HG03097 (cell line): ENCODE measurements at regions not wholly inside any gene's neighbourhood (a gene's known extent, or its start where the extent isn't known, plus 50 kb on each side); places are given as distances from the start of the nearest gene placed in this dataset.
A peak's percentile ranks its signal among the peaks of the same experiment; 100 is the strongest.

Source experiments
- ATAC-seq: cut with Tn5 transposase; IDR thresholded peaks from one replicate; pipeline ENCODE4 v1.9.1; 2021; ENCODE audit not compliant: unreplicated experiment, low FRiP score

DNA sequence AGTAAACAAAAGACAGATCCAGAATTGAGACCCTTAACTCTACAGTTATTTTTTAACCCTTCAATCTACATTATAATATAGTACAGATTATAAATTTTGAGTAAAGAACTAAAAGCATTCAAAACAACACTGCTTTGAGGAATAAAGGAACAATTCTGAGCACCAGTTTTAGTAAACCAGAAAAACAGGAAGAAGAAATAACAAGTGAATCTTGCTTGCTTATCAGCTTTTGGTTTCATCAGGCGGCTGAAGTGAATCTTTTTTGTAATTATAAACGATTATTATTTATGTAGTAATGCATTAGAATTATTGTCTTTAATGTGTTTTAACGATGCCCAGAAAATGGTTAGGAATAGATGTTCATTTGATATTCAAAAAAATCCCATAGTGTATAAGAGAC, 305.4 kb downstream of the ARAP2 start:
- no peak for ATAC-seq

DNA sequence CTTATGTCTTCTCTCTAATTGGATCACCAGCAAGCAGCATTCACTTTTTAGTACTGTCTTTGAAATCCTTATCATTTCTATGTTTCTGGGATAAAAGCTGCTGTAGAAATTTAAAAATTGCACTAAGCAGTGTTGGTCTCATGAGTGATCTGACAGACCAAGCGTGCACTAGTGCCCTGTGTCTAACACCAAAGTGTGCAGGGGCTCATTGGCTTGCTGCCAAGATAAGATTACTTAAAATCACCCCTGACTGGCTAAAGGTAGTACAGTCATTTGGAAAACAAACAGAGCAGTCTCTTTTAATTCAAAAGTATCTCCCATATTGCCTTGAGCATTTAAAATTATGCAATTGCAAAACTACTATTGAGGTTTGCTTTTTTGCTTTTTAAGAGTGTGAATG, 304.6 kb downstream of the ARAP2 start:
- no peak for ATAC-seq

DNA sequence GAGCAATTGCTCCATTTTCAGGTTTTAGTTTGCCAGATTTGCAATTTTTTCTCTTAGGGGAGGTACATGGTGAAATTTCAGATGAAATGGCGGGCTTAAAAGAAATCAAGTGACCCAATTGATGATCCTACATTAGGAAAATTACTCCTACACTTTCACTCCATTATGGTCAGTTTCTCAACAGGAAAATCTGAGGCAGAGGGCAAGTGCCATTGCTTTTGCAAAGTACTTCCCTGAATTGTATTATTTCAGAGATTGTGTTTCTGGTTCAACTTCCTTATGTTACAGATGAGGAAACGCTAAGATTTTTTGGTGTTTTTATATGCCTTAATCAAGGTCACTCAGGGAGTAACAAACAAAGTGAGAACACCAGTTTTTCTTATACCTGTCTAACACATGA, 302.2 kb downstream of the ARAP2 start:
- no peak for ATAC-seq

DNA sequence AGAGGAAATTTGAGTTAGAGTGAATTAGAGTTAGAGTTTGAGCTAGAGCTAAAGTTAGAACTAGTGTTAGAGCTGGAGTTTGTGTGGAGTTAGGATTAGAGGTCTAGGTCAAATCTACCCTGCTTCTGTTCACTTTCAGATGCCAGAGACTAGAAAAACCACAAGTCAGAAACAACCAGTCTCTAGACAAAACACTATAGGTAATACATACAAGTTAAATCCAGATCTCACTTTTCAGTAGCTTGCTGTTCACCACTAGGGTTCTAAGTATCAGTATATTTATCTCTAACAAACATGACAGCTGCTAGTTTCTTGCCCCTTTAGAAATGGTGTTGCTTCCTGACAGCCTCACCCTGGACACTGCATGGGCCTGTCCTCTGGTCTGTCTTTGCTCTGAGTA, 300.7 kb downstream of the ARAP2 start:
- no peak for ATAC-seq

DNA sequence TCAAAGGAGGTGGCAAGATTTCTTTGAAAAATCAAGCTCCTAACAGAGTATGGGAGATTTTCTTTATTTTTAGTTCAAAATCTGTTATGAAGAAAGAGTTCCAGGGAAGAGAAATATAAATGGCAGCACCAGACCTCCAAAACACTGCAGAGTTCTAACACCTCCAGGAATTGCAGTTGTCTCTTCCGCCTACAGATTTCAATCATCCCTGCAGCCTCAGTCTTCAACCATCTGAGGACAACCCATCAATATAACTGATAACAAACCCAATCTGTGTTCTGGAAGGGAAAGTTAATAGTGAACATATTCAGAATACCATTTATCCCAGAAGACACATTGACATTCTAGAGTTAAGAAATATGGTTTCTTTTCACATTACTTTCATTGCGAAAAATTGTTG, 296.1 kb downstream of the ARAP2 start:
- ATAC-seq, result no peak

DNA sequence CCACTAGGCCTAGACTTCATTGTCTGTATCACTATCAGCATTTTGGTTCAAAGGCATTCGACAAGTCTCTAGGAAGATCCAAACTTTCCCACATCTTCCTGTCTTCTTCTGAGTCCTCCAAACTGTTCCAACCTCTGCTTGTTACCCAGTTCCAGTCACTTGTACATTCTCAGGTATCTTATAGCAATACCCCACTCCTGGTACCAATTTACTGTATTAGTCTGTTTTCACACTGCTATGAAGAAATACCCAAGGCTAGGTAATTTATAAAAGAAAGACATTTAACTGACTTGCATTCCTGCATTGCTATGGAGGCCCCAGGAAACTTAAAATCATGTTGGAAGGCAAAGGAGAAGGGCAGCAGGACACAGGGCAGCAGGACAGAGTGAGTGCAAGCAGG, 293.9 kb downstream of the ARAP2 start:
- ATAC-seq, result no peak

DNA sequence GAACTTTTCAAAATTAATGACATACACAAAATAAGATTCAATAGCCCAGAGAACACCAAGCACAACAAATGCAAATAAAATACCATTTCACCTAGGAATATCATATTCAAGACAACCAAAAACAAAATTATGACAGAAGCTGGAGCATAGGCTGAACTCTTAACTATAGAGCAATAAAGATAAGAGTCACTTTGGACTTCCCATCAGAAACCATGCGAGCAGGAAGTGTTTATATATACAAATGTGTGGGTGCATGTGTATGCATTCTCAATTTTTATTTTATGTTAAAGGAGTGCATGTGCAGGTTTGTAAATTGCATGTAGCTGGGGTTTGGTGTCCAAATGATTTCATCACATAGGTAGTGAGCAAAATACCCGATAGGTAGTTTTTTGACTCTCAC, 291.6 kb downstream of the ARAP2 start:
- ATAC-seq, result no peak

DNA sequence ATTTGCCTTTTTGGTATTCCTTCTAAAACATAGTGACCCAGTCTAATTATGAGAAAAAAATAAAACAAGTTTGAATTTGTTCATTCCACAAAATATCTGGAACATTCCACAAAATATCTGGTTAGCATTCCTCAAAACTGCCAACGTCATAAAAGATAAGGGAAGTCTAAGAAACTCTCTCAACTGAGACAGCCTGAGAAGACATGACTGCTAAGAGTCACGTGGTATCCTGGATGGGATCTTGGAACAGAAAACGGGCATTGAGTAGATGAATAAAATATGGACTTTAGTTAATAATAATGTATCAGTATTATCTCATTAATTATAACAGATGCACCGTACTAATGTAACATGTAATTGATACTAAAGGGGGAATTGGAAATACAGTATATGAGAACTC, 280.9 kb downstream of the ARAP2 start:
- no peak for ATAC-seq

DNA sequence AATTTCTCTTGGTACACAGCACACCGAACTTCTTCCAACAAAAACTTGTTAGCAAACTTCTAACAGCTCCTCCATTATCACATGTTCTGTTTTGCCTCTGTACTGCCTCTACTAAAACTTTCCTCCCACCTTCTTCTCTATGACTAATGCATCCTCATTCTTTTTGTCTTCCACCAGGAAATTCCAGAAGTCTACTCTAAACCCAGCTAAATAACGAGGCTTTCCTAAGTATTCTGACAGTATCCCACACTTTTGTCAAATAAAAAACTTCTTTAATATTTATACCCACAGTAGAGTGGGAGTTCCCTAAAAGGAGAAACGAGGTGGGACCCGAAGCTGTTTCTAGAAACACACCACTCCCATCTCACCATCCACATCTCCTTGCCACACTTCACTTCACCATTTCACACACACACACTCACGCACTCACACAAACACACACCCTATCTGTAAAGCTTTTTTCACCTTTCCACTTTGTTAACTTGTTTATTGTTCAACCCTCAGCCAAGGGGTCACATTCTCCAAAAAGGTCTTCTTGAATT, 280.3 kb downstream of the ARAP2 start:
- ATAC-seq, result no peak

DNA sequence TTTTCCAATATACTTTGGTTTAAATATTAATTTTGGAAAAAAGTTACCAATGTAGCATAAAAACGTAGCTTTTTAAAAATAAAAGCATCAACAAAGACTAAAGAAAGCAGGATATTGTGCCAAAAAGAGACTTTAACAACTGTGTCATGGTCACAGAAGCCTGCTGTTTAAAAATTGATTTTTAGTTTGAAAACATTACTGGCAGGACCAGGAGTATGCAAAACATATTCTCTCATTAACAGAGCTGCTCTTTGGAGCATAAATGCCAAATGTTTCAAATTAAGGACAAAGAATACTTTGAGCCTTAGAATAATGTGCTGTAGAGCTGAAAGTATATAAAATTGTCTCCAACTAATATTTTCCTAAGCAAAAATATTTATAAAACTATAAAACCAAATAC, 279.0 kb downstream of the ARAP2 start:
- peak; percentile 69 for ATAC-seq

DNA sequence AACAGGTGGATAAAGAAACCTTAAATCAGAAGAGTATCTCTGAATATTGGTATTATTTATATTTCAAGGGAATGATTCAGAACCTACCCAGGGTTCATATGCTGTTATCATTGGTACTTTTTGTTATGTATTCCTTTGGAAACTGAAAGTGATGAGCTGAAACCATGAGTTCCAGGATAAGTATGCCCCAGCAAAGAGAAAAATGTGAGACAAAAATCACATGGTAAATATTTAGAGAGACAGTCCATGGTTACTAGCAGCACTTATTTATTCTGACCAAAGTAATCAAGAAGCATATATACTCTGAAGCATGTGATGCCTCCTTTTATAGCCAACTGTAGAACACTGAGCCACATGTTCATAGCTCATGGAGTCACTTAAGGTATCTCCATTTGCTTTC, 277.7 kb downstream of the ARAP2 start:
- ATAC-seq, result no peak

DNA sequence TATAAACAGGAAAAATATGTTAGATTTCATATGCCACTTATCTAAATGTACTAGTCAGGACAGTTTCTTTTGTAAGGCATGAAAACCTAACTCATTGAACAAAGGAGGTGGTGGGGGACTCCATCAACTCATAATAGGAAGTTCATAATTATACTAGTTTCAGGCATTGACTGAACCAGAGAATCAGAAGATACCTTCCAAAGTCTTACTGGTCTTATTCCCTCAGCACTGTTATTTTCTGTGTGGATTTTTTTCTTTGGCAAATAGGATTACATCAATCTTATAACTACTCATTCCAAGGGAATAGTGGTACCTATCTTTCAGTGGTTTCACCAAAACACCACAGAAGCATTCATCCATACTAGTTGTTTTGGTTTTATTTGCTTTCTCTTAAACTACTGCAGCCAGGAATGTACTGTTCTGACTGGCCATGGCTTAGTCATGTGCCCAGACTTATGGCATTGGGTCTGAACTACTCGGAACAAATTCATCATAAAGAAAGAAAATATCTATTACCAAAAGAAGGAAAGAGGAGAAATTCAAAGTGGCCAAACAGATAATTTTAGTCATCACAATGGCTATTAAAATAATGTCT, 273.9 kb downstream of the ARAP2 start:
- ATAC-seq, result peak; percentile 65

DNA sequence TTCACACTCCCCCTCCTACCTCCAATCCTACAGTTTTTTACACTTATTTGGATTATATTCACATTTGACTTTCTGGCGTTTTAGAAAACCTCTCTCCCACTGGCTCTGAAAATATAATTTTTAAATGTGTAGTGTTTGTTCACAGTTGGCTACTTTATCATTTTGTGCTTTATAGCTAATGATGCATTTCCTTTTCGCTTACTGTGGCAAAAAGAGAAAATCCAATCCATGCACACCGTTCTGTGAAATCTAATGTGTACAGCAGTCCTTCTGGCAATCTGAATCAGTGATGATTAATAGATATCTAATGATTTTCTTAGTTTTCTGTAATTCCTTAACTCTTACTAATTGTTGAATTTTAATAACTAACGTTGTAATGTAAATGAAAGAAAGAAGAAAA, 271.5 kb downstream of the ARAP2 start:
- no peak for ATAC-seq

DNA sequence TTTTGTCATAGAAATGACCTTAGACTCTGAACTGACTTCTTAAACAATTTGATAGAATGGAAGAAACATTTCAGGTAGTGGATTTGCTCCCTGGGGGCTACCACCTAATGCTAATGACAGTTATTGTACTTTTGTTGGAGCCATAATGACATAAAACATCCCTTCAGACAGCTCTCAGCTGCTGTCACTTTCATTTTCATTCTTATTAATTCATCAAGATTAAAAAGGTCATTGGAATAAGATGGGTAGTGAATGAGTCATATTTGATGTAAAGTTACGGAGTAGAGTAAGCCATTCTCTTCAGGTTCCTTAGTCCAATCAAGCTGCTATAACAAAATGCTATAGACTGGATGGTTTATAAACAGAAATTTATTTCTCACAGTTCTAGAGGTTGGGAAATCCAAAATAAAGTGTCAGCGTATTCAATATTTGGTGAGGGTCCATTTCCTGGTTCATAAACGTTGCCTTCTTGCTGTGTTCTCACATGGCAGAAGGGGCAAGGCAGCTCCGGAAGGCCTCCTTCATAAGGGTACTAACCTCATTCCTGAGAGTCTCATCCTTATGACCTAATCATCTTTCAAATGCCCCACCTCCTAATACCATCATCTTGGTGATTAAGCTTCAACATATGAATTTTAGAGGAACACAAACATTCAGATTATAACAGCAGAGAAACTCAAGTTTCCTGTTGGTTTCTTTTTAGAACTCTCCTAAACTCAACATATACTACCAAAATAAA, 268.5 kb downstream of the ARAP2 start:
- peak; percentile 57 for ATAC-seq

DNA sequence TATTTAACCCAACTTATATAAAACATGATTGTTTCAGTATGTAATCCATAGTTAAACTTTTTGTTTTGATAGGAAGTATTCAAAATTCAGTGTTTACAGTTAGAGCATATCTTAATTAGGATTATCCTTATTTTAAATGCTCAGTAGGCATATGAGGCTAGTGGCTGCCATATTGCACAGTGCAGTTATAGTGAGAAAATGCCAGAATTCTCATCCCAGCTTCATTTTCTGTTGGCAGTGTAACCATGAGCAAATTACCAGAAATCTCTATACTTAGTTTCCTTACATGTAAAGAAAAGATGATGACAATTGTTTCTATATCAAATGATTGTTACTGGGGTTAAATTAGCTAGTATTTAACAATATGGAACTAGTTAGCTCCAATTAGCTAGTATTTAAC, 265.8 kb downstream of the ARAP2 start:
- no peak for ATAC-seq

DNA sequence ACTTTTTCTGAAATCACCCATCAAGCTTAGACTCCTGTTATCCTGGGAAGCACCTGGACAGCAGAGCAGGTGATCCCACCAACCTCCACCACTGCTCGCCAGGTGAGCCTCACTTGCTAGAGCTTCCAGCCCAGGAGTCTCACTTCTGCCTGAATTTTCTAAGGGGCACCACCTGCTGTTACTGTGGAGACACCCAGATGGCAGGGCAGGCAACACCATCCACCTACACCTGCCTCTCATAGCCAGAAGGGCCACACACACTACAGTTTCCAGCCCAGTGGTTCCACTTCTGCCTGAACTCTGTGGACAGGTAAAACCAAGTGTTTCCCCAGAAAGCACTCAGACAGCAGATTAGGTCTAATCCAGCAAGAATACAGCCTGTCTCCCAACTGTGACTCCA, 262.0 kb downstream of the ARAP2 start:
- no peak for ATAC-seq

DNA sequence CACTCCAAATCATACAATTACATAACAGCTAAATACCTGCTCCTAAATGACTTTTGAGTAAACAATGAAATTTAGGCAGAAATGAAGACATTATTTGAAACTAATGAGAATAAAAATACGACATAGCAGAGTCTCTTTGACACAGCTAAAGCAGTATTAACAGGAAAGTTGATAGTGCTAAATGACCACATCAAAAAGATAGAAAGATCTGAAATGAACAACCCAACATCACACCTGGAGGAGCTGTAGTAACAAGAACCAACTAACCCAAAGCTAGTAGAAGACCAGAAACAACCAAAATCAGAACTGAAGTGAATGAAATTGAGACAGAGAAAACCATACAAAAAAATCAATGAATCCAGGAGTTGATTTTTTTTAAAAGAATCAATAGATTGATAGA, 257.8 kb downstream of the ARAP2 start:
- ATAC-seq, result no peak

DNA sequence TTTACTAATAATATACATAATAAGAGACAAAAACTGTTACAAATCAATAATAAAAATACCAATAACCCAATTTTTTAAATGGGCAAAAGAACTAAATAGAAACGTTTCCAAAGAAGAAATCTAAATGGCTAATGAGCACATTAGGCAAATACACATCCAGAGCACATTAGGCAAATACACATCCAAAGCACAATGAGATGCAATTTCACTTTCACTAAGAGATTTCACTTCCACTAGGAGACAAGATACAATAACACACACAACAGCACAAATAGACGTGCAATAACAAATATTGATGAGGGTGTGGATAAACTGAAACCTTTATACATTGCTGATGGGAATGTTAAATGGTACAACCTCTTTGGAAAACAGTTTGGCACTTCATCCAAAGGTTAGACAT, 250.7 kb downstream of the ARAP2 start:
- no peak for ATAC-seq

DNA sequence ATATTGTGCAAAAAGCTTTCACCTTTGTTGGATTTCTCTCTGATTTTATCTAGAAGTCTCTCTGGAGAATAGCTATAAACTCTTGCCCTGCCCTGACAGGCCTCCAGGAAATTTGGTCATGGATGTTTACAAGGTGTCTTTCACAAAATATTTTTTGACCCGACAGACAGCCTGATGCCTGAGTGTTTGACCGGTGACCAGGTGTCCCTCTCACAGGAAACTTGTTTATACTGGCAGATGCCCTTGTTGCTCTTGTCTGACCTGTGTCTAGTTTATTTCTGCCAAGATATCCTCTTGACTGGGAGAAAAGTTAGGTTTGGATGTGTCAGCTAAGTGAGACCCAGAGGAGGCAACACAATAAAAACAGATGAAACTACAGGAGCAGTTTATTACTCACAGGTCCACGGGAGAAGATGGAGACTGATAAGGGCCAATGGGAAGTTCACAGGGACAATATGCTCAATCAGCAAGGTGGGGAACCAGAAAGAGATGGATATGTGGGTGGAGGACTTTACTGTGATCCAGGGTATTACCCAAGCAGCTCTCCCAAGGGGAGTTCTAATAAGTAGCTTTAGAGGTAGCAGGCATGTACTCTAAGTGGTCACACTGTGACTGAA, 243.3 kb downstream of the ARAP2 start:
- no peak for ATAC-seq

DNA sequence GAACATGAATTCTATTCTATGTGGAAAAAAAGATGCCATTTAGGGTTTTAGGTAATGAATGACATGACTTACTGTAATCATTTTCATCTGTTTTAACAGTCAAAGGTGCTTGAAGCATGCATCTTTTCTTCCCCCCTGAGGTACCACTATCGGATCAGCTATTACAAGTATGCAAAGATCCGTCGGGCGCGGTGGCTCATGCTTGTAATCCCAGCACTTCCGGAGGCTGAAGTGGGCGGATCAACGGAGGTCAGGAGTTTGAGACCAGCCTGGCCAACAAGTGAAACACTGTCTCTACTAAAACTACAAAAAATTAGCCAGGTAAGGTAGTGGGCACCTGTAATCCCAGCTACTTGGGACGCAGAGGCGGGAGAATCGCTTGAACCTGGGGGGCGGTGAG, 241.3 kb downstream of the ARAP2 start:
- no peak for ATAC-seq

DNA sequence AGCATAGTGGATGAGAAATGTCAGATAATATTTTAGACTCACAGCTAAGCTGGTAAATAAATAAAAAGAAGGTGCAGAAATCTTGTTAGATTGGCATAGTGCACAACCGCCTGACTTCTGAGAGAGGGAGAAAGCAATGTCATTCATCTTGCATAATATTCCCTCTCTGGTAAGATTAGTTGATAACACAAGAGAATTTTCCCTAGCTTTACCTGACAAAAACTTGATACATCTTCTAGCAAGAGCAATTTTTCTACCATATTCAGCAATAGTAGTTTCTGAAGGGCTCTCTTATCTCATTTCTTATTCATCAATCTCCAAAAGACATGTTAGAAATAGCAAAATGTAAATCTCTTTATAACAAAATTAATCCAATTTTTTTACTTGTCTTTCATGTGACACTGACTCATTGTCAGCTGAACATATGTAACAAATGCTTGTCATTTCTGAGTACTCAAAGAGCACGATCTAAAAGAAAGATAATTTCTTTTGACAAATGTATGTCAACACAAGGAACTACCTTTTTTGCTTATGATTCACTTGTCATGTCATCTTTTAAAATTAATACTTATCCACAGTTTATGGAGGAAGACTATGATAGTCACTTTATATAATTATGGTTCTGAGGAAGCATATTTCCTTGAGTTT, 240.0 kb downstream of the ARAP2 start:
- ATAC-seq, result no peak
